Progenitor cell of endocrine pancreas (in vitro differentiated cells): ENCODE measurements at regions not wholly inside any gene's neighbourhood (a gene's known extent, or its start where the extent isn't known, plus 50 kb on each side); places are given as distances from the start of the nearest gene placed in this dataset.

Experiments
- DNase-seq: peaks from one replicate; pipeline ENCODE4 v3.0.0; 2021; ENCODE audit warnings: low spot score; ENCODE audit not compliant: unreplicated experiment
- H3K27ac Mint-ChIP-seq: 2 replicates; pipeline ENCODE4 v1.8.0; 2021; ENCODE audit warnings: mild to moderate bottlenecking, moderate library complexity, mixed read lengths
- H3K27me3 Mint-ChIP-seq: 2 replicates; pipeline ENCODE4 v1.8.0; 2021; ENCODE audit warnings: mixed read lengths
- H3K36me3 Mint-ChIP-seq: 2 replicates; pipeline ENCODE4 v1.8.0; 2022; ENCODE audit warnings: mixed read lengths; ENCODE audit not compliant: insufficient read depth
- H3K4me1 Mint-ChIP-seq: 2 replicates; pipeline ENCODE4 v1.8.0; 2021; ENCODE audit warnings: low read depth, mixed read lengths
- H3K4me3 Mint-ChIP-seq: 2 replicates; pipeline ENCODE4 v1.8.0; 2021; ENCODE audit warnings: low read depth, mild to moderate bottlenecking, moderate library complexity, mixed read lengths
- H3K9me3 Mint-ChIP-seq: 2 replicates; pipeline ENCODE4 v1.8.0; 2021; ENCODE audit warnings: low read depth, mixed read lengths
- CTCF ChIP-seq: fragments of 200-600 bp; sonication (generic); IDR thresholded peaks from one replicate; pipeline ENCODE4 v1.5.0; 2021; ENCODE audit warnings: antibody characterized with exemption, mild to moderate bottlenecking; ENCODE audit not compliant: unreplicated experiment

DNA sequence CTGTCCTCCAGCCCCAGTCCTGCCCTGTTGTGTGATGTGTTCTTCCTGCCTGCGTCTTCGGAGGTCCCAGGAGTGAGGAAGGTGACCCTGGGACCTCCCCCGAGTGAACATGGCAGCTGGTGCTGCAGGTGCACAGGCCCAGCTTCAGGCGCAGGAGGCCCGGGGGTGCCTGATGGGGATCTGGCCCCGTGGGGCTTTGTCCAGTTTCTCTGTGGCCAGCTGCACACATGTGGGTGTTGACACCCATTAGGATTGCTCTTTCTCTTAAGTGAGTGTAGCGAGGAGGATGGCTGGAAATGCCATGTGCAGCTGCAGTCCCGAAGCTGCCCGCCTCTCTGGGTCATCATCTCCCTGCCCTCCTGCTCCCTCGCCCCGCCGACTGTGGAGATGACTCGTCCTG, 1279.7 kb downstream of the BRD1 start:
- no peaks in the 10 kb centered on the region for H3K9me3 Mint-ChIP-seq
- no peak overlapping the region for H3K4me3 Mint-ChIP-seq
- H3K36me3 Mint-ChIP-seq: no peaks in the 10 kb centered on the region
- no peak overlapping the region for H3K27ac Mint-ChIP-seq
- H3K27me3 Mint-ChIP-seq: peaks cover 41% of the 10 kb centered on the region
- no peak for TF ChIP-seq CTCF
- no peak for DNase-seq
- H3K4me1 Mint-ChIP-seq: peaks cover 10% of the 10 kb centered on the region

DNA sequence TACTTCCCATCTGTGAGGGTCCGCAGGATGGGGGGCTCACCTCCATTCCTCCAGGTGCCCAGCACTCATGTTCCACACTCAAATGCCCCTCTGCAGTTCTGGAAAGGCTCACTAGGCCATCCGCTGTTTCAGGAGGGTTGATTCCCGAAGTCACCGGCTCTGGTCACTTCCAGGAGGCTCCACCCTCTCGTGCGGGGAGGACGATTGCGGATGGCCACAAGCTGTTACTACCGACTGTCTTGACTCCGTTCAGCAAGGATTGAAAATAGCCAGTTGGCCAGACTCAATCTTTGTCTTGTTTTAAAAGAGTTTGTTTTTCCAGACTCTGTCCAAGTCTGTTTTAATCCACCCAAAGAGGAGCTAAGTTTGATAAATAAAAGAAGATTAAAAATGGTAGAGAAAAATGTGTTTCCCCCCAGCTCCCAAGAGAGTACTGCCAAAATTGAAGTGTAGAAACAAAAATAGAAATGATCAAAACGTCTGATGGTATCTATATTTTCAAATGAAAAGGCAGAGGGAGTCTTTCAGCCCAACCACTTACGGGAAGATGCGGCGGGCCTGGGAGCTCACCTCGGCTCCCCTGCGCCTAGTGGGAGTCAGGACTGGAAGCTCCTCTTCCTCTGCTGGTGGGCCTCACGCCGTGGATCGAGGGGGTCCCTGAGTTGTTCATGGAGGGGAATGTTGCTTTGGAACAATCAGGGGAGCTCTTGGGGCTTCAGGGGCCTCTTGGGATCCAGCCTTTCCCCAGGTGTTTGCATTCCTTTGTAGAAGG, 1280.8 kb downstream of the BRD1 start:
- peak overlapping the region; percentile 52 for H3K27ac Mint-ChIP-seq
- peaks cover 46% of the 10 kb centered on the region for H3K27me3 Mint-ChIP-seq
- no peak for DNase-seq
- no peaks in the 10 kb centered on the region for H3K36me3 Mint-ChIP-seq
- no peaks in the 10 kb centered on the region for H3K4me1 Mint-ChIP-seq
- H3K9me3 Mint-ChIP-seq: no peaks in the 10 kb centered on the region
- no peak overlapping the region for H3K4me3 Mint-ChIP-seq
- TF ChIP-seq CTCF: no peak

- H3K4me1 Mint-ChIP-seq: no peaks in the 10 kb centered on the region
- no peak for TF ChIP-seq CTCF
- H3K27ac Mint-ChIP-seq: no peak overlapping the region
- H3K9me3 Mint-ChIP-seq: no peaks in the 10 kb centered on the region
- H3K27me3 Mint-ChIP-seq: peaks cover 43% of the 10 kb centered on the region
- H3K36me3 Mint-ChIP-seq: no peaks in the 10 kb centered on the region
- no peak for DNase-seq
- H3K4me3 Mint-ChIP-seq: no peak overlapping the region
These were observed 1281.7 kb downstream of the BRD1 start for GRCh38 chr22:48545987-48546386.

DNA sequence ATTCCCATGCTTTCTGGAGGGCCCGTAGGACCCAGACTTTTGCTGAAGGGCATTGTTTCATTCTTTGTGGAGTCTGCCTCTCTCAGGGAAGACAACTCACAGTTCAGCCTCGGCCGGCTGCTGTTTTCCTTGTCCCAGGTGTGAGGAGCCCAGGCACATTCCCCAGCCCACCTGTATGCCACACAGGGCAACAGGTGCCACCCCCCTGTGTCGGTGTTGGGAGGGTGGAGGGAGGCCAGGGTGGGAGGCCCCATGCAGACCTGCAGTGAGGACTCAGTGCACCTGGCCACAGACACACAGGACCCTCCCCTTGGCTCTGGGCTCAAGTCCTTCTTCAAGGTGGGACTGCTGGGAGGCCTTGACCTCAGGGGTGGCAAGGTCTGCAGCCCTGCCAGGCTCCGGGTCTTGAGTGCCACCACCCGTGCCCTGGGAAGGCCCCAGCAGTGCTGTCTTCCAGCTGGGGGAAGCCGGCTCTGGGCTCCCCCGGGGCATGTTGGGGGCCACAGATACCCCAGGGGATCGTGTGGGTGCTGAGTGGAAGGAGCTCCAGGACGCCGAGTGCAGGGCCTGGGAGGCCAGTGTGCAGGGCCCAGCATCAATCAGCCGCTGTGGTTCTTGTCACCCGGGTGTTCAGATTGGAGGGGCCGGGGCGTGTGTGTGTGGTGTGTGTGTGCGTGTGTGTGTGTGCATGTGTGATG, 1286.1 kb downstream of the BRD1 start:
- no peak overlapping the region for H3K4me3 Mint-ChIP-seq
- no peaks in the 10 kb centered on the region for H3K9me3 Mint-ChIP-seq
- H3K27ac Mint-ChIP-seq: no peak overlapping the region
- no peaks in the 10 kb centered on the region for H3K36me3 Mint-ChIP-seq
- peaks cover 28% of the 10 kb centered on the region for H3K27me3 Mint-ChIP-seq
- no peak for DNase-seq
- H3K4me1 Mint-ChIP-seq: no peaks in the 10 kb centered on the region
- no peak for TF ChIP-seq CTCF

DNA sequence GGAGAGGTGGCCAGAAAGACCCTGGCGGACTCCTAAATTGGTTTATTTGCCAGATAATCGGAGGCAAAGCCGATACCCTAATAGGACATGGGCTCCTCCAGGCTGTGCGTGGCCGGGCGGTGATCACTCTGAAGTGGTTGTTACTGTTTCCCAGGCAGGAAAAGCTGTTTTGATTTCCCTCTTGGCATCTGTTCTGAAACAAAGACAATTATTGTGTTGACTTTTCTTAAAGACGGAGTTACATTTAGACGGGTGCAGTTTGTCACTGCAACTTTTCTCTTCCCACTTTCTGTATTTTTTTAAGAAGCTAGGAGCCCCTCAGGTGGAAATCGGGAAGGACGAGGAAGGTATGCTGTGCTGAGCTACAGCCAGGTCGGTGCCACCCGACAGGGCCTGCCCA, 1288.4 kb downstream of the BRD1 start:
- Mint-ChIP-seq H3K27ac (no peak overlapping the region), H3K4me1 (no peaks in the 10 kb centered on the region), H3K4me3 (no peak overlapping the region), H3K36me3 (no peaks in the 10 kb centered on the region), H3K9me3 (no peaks in the 10 kb centered on the region), H3K27me3 (peaks cover 17% of the 10 kb centered on the region)
- TF ChIP-seq CTCF: no peak
- no peak for DNase-seq
